HG03520 (cell line): ENCODE measurements at regions not wholly inside any gene's neighbourhood (a gene's known extent, or its start where the extent isn't known, plus 50 kb on each side); places are given as distances from the start of the nearest gene placed in this dataset.

Experiments
- ATAC-seq: cut with Tn5 transposase; IDR thresholded peaks from one replicate; pipeline ENCODE4 v1.9.1; 2021; ENCODE audit warnings: mild to moderate bottlenecking, moderate library complexity; ENCODE audit not compliant: unreplicated experiment

- ATAC-seq: no peak
These were observed 154.1 kb downstream of the NUP210 start for GRCh38 chr3:13266005-13266404.

- ATAC-seq: no peak
These were observed 154.6 kb downstream of the NUP210 start for GRCh38 chr3:13265507-13265906.

- ATAC-seq: no peak
These were observed 155.1 kb downstream of the NUP210 start for GRCh38 chr3:13265016-13265415.

GRCh38 chr3:13264468-13264795, 155.7 kb downstream of the NUP210 start:
- ATAC-seq: no peak

- ATAC-seq: no peak
These were observed 156.2 kb downstream of the NUP210 start for GRCh38 chr3:13263770-13264467.

GRCh38 chr3:13262493-13263211, 157.5 kb downstream of the NUP210 start:
- ATAC-seq: no peak

GRCh38 chr3:13261892-13262291, 158.2 kb downstream of the NUP210 start:
- no peak for ATAC-seq

GRCh38 chr3:13261104-13261830, 158.9 kb downstream of the NUP210 start:
- ATAC-seq: no peak

GRCh38 chr3:13260259-13261103, 159.6 kb downstream of the NUP210 start:
- ATAC-seq: no peak

GRCh38 chr3:13259831-13260230, 160.3 kb downstream of the NUP210 start:
- no peak for ATAC-seq

- ATAC-seq: no peak
These were observed 161.1 kb downstream of the NUP210 start for GRCh38 chr3:13258986-13259514.

- no peak for ATAC-seq
These were observed 161.8 kb downstream of the NUP210 start for GRCh38 chr3:13258280-13258679.

GRCh38 chr3:13257666-13258065, 162.5 kb downstream of the NUP210 start:
- no peak for ATAC-seq

GRCh38 chr3:13256845-13257244, 163.3 kb downstream of the NUP210 start:
- ATAC-seq: no peak

- ATAC-seq: no peak
These were observed 165.8 kb downstream of the NUP210 start for GRCh38 chr3:13254028-13254951.

GRCh38 chr3:13253208-13253937, 166.7 kb downstream of the NUP210 start:
- ATAC-seq: no peak

- no peak for ATAC-seq
These were observed 167.9 kb downstream of the NUP210 start for GRCh38 chr3:13252207-13252606.

- no peak for ATAC-seq
These were observed 168.8 kb downstream of the NUP210 start for GRCh38 chr3:13251166-13251903.
